HG03060 (cell line): ENCODE measurements at regions not wholly inside any gene's neighbourhood (a gene's known extent, or its start where the extent isn't known, plus 50 kb on each side); places are given as distances from the start of the nearest gene placed in this dataset.

Source experiments
- ATAC-seq: cut with Tn5 transposase; IDR thresholded peaks from one replicate; pipeline ENCODE4 v1.9.1; 2021; ENCODE audit warnings: low read depth, moderate number of reproducible peaks; ENCODE audit not compliant: unreplicated experiment

DNA sequence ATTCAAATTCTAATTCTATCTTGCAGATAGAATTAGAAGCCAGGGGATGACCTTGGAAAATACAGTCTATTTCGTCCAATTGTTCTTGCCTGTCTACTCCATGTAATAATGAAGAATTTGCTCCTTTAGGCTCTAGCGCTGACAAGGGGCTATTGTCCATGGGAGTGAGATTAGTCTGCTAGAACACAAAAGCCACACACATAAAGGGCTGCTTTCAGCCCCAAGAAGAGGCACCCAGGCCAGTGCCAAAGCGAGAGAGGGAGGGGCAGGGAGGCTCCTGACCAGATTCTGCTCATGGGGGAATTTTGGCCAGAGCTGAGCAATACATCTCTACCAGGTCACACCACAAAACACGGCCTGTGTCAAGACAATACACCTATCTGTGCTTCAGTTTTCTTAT, 1306.9 kb downstream of the UQCRFS1 start:
- no peak for ATAC-seq

DNA sequence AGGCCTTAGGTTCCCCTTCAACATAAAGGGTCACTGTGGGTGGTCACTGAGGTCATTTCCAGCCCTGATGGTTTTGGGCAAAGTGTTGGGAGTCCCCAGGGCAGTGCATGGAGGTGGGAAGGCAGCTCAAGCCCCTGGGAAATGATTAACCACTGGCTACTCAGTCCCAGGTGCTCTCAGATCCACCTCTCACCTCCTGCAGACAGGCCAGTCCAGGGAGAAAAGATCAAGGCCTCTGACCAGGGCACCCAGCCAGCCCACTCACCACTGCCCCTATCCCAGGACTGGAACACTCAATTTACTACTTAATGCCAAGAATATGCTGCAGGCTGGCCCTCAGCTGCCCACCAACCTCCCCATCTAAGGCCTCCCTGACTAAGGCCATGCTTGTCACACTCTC, 1307.9 kb downstream of the UQCRFS1 start:
- ATAC-seq: no peak

DNA sequence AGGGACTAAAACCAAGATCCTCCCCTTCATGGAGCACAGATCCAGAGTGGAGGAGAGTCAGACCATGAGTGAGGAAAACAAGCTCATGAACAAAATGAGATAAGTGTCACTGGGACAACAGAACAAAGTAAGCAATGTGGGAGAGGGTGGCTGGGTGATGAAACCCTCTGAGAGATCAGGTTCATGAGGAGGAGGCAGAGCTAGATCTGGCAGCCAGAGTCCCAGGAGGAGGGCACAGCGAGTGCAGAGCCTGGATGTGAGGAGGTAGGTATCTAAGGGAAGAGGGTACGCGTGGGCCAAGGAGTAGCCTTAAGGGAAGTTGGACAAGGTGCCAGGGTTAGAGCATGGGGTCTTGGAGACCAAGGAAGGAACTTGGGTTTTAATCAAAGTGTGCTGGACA, 1311.9 kb downstream of the UQCRFS1 start:
- ATAC-seq: no peak

DNA sequence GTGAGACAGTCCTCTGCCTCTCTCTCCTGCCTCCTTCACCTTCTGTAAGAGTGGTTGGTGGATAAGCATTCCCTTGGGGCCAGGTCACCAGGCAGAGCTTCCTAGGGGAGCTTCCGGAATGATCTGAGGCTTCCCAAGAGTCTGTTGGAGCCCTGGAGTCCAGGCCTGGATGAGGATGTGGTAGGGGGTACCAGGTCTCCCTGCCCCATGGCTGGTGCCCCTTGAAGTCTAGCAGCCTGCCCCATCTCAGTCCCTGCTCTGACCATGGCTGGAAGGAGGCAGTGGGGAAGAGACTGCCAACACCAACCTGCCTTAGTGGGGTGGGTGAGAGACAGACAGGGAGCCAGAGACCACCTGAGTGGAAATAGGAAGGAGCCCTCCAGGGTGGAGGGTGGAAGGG, 1316.9 kb downstream of the UQCRFS1 start:
- ATAC-seq: no peak

DNA sequence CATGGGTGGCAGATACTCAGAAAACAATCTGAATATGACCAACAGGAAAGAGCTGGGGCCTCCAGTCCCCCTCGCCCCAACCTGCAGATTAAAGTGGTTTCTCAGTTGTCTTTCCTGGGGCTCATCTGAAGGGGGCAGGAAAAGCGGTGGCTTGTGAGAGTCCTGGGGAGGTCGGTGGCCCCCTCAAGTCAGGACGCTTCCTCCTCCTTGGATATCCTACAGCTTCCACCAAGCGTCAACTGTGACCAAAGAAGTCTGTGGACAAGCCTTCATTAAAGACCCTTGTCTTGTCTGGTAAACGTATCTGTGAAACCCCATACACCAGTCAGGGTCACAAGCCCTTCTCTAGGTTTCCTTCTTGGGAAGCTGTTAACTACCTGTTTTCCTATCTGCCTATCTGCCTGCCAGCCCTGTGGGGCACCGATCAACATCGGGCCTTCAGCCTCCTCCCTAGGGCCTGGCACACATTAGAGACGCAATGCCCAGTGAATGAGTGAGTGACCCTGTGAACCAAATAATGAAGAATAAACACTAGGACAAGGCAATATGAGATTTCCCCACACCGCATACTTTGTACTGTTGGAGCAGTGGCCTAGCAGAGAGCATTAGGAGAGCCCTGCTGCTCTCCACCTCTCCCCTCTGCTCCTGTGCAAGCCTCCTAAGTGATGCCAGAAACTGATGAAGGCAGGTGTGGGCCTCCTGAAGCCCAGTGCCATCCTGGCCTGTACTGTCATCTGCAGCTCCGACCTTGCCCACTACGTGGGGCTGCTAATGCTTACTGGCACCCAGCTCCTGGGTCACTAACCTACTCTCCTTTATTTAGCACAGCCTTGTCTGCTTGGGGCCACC, 1317.8 kb downstream of the UQCRFS1 start:
- no peak for ATAC-seq

DNA sequence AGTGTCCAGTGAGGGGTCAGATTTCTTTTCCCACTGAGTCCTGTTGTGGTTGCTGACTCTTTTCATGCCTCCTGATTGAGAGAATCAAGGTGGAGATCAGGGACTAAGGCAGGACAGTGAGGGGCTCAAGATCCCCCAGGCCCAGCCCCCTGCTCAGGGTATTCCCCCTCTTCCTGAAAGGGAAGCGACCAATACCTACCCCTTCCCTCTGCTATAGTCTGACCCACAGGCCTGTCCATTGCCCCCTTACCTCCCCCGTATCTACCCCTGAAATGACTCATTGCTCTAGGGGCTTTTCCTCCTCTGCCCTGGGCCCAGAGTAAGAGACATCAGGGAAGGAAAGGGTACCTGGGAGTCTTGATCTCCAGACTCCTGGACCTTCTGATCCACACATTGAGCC, 1320.5 kb downstream of the UQCRFS1 start:
- ATAC-seq: no peak

DNA sequence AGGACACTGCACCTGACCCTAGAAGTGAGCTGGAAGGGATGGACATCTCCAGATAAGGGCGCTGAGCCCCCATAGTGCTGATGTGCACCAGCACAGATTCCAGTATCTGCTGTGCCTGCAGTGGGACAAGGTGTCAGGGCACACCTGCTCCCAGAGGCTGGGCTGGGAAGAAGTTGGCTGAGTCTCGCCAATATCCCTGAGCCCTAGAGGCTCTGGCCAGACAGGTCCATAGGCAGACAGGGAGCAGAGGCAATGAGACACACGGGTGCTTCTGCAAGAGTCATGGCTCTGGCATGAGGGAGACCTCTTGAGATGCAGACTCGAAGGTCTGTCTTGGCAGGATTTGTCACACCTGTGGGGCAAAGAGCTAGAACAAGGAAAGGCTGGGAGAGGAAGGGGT, 1321.5 kb downstream of the UQCRFS1 start:
- ATAC-seq: no peak

DNA sequence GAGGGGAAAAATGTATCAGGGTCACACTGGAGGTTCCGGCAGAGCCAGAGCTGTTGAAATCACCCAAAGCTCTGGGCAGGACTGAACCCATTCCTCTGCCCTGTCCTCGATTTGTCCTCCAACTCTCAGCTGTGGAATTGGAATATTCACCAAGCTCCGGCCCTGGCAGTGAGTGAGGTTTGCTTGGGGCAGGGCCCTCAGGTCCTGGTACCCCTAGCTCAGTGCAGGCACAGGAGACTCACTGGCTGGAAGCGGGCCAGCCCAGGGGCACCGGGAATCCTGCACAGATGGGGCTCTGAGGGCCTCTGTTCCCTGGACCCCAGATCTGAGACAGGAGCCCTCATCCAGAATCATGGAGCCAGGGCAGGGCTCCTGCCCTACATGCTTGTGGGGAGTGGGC, 1322.3 kb downstream of the UQCRFS1 start:
- ATAC-seq: no peak

DNA sequence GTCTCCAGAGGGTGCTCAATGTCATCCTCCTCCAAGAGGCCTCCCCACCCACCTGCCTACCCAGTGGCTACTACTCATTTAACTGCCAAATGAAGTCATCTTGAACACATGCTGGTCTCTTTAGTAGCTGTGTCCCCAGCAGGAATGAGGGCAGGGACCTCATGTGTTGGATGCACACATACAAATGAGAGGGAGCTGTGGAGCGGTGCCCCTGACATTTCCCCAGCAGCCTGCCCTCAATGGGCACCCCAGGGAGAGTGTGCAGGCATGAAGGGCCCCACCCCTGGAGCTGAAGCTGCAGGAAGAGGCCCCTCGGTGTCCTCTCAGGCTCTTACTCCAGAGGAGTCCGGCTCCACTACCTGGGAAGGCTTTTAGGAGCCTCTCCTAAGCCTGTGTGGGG, 1322.7 kb downstream of the UQCRFS1 start:
- ATAC-seq: no peak

DNA sequence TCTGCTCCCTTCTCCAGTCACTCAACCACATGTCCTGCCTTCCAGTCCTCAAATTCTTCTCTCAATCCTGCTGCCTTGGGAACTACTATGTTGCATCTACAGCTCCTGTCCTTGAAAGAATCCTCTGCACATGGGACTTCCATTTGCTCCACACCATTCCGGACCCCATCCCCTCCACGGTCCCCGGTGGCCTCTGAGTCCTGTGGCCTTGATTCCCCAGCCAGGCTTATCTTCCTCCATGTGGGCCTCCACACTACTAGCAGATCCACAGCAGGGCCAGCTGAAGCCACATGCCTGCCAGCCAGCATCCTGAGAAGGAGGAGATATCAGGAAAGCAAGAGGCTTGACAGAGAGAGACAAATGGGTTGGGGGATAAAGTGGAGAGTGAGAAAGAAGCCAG, 1323.8 kb downstream of the UQCRFS1 start:
- ATAC-seq: no peak

DNA sequence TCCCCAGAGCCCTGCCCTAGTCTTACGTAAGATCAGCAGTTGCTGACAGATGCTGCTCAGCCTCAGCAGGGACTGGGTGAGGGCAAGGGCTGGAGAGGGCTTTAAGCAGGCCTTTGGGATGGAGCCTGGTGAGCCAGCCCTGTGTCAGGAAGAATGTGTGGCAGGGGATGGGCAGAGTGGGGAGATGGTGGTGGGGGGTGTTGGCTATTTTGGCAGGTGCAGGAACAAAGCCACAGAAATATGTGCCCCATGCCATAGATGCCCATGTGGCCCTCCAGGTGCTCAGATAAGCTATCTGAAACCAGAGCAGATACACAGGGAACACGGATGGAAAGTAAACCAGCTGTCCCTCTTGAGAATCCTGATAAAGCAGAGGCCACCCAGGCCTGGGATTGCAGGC, 1325.0 kb downstream of the UQCRFS1 start:
- ATAC-seq: no peak

DNA sequence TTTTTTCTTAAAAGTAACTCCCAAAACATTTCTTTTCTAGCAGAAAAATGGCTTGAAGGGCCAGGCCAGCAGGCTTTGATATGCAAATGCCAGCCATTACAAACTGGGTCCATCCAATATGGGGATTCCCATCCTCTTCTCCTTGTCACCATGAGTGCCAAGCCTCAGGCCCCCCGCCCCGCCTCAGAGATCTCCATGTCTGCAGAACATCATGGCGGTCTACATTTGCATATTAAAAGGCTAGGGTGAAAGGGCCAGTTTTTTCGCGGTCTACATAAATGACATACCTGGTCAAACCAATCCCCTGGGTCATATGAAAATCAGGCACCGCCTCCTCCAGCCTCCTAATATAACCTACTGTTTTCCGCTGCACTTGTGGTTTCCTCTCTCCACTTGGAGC, 1327.6 kb downstream of the UQCRFS1 start:
- ATAC-seq: no peak

DNA sequence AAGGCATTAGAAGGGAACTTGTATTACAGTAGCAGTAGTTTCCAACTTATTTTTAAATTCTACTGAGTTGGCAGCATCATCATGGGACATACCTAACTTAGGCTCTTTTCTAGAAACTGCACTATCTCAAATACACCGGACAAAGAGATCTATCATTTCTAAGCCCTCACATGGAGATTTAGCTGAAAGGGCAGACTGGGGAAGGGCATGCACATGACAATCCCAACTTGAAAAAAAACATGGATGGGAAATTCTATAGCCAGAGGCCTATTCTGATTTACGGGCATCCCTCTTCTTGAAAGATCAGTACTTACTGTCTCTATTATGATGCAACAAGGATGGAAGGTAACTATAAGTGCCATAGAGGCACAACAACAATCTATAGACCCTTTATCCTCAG, 1328.6 kb downstream of the UQCRFS1 start:
- ATAC-seq: no peak

DNA sequence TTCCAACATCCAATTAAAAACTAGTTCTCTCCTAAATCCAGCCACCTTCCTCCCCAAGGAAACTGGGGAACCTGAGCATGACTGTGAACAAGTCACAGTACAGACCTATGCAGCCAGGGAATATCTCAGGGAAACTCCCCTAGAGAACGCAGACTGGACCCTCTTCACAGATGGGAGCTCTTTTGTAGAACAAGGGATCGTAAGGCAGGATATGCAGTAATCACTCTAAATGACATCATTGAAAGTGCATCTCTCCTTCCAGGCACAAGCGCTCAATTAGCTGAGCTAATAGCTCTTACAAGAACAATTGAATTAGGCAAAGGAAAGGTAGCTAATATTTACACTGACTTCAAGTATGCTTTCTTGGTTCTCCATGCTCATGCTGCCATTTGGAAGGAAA, 1331.7 kb downstream of the UQCRFS1 start:
- no peak for ATAC-seq

DNA sequence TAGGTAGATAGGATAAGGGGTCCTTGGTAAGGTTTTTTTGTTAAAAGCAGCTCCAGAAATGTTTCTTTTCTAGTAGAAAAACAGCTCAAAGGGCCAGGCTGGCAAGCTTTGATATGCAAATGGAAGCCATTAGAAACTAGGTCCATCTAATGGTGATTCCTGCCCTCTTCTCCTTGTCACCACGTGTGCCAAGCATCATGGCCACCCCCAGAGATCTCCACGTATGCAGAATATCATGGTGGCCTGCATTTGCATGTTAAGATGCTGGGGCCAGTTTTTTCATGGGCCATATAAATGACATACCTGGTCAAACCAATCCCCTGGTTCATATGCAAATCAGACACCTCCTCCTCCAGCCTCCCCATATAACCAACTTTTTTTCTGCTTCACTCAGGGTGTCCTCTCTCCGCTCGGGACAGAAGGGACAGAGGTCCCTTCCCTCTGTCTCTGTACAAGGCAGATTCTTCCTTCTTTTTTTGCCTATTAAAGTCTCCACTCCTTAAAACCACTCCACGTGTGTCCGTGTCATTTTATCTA, 1335.9 kb downstream of the UQCRFS1 start:
- ATAC-seq: no peak

DNA sequence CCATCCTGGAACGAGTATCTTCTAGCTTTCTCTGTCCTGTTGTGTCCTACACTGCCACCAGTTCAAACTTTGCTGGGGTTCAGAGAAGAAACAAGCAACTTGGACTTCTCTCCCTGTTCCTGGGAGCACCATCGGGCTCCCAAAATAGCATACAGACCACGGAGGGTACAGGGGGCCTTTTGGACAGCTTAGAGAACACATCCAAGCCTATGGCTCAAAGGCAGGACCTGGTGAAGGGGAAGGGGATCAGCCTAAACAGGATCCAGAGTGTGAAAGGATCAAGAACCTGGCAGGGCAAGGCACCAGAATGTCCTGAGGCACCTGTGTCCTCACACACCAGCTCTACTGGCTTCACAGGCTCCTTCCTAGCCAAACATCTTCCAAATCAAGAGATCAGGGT, 1336.5 kb downstream of the UQCRFS1 start:
- no peak for ATAC-seq

DNA sequence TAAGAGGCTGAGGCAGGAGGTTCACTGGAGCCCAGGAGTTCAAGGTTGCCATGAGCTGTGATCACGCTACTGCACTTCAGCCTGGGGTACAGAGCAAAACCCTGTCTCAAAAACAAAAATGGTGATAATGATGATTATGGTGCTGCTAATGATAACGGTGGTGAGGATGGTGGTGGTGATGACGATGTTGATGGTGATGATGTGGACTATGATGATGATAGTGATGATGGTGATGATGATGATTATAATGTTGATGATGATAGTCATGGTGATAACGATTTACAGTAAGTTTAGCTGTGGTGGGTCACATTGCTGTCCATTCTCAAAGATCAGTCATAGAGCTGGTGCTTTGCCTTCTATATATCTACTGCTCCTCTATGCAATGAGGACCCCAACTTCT, 1340.6 kb downstream of the UQCRFS1 start:
- no peak for ATAC-seq

DNA sequence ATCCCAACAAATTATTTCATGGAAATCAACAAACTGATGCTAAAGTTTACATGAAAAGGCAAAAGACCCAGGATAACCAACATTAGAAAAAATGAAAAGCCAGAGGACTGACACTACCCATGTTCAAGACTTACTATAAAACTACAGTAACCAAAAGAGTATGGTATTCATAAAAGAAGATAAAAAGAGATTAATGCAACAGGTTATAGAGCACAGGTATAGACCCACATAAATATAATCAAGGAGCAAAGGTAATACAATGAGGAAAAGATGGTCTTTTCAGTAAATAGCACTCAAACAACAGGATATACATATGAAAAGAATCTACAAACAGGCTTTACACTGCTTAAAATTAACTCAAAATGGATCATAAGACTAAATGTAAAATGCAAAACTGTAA, 1342.7 kb downstream of the UQCRFS1 start:
- no peak for ATAC-seq

DNA sequence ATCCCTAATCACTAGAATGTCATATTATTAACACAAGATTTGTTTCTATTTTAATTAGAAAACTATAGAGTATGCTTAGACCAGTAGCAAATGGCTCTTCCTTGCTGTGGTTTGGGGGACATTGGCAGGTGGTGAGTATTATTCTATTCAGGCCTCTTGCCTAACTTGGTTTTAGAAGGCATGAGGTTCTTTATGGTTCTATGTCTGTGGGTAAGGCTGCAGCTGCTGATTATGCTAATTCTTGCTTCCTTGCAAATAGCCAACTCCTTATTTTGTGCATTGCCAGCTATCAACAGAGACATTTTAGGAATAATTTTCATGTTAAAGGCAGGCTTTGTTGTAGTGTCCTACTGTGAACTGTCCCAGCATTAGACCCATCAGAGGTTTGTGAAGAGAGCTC, 1344.9 kb downstream of the UQCRFS1 start:
- ATAC-seq: no peak

DNA sequence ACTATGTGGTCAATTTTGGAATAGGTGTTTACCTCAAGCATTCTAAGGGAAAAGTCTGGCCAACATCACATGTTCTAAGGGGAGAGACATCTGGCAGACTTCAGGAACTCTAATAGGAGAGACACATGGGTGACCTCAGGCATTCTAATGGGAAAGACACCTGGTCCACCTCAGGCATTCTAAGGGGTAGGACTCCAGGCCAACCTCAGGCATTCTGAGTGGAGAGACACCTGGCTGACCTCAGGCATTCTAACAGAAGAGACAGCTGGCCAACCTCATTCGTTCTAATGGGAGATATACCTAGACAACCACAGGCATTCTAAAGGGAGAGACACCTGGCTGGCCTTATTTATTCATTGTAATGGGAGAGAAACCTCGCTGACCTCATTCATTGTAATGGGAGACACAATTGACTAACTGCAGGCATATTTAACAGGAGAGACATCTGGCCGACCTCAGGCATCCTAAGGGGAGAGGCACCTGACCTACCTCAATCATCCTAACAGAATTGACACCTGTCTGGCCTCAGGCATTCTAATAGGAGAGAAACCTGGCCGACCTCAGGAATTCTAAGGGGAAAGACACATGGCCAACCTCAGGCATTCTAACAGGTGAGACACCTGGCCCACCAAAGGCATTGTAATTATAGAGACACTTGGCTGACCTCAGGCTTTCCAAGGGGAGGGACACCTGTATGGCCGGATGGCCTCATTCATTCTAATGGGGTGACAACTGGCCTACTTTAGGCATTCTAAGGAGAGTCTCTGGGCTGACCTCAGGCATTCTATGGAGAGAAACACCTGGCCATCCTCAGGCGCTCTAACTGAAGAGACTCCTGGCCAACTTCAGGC, 1346.8 kb downstream of the UQCRFS1 start:
- no peak for ATAC-seq

DNA sequence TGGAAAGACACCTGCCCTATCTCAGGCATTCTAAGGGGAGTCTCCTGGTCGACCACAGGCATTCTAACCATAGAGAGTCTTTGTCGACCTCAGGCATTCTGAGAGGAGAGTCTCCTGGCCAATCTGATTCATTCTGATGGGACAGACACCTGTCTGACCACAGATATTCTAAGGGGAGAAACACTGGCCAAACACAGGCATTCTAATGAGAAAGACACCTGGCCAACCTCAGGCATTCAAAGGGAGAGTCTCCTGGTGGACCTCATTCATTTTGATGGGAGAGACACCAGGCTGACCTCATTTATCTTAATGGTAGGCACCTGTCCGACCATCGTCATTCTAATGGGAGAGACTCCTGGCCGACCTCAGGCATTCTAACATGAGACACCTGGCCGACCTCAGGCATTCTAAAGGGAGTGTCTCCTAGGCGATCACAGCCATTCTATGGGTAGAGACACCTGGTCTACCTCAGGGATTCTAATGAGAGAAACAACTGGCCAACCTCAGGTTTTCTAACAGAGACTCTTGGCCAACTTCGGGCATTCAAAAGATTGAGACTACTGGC, 1351.5 kb downstream of the UQCRFS1 start:
- ATAC-seq: no peak
